ENCODE measurements at regions not wholly inside any gene's neighbourhood (a gene's known extent, or its start where the extent isn't known, plus 50 kb on each side); places are given as distances from the start of the nearest gene placed in this dataset.

DNA sequence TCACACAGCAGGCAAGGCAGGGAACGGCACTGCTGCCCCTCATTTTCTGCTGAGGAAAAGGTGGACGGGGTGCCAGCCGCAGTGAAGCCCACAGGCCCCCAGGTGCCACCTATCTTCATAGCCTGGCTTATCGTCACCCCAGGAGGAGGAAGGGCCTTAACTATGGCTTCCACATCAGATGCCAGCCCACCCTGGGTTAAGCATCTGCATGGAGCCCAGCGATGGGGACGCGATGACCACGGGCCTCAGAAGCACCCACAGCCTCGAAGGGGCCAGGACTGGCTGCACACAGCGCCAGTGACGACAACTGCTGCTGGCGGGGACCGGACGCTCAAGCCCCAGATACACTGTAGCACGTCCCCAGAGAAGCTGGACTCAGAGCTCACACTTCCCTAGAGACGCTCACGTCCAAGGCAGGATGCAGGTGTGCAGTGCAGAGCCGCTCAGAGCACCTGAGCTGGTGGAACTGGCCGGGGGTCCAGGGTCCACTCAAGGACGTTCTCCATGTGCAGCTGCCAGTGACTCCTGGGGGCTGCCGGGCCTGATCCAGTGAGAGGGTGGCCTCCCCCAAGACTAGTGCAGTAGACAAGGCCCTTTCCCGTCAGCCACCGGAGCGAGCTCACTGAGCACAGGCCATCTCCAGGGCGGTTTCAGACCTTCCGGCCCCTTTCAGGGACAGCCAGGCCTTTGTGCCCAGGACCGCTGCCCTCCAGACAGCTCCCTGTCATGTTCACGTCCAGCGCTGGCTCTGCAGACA, 83.0 kb downstream of the YTHDF1 start:
- no peak overlapping the region for H3K4me2 ChIP-seq
- H3K4me3 ChIP-seq = no peak overlapping the region
- 58% methylated on average over 20 of the region's 29 CpGs for WGBS (ENCODE audit: missing lambda C conversion rate)
- no peaks in the 10 kb centered on the region for H3K9me3 ChIP-seq
- no peak for DNase-seq (ENCODE audit: low read depth in 1 of 2, low spot score in 1 of 2)
- no peak overlapping the region for H3K27ac ChIP-seq
- CTCF ChIA-PET = interaction anchor here (0.8 to 2.0 kb wide), 3 partner anchors 9 to 77 kb away, joined by 3 to 7 read pairs (median 3); no protein-coding TSS in a partner anchor
- FAIRE-seq = no peak
- POLR2A ChIA-PET = no interaction called here
- TF ChIP-seq JUNB (IDR thresholded peaks at IDR 0.05) = no peak
- TF ChIP-seq HEYL (CRISPR knock-in tag; IDR thresholded peaks at IDR 0.05) = no peak
- TF ChIP-seq, protein P1, sequence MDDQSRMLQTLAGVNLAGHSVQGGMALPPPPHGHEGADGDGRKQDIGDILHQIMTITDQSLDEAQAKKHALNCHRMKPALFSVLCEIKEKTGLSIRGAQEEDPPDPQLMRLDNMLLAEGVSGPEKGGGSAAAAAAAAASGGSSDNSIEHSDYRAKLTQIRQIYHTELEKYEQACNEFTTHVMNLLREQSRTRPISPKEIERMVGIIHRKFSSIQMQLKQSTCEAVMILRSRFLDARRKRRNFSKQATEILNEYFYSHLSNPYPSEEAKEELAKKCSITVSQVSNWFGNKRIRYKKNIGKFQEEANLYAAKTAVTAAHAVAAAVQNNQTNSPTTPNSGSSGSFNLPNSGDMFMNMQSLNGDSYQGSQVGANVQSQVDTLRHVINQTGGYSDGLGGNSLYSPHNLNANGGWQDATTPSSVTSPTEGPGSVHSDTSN (IDR thresholded peaks at IDR 0.05) = no peak
- TF ChIP-seq POLR2AphosphoS2 (conservative IDR thresholded peaks at IDR 0.05; ENCODE audit: low read length) = no peak
- no peak for TF ChIP-seq PHF8 (IDR thresholded peaks at IDR 0.05; ENCODE audit: borderline replicate concordance, low read depth)
- TF ChIP-seq, protein P2, sequence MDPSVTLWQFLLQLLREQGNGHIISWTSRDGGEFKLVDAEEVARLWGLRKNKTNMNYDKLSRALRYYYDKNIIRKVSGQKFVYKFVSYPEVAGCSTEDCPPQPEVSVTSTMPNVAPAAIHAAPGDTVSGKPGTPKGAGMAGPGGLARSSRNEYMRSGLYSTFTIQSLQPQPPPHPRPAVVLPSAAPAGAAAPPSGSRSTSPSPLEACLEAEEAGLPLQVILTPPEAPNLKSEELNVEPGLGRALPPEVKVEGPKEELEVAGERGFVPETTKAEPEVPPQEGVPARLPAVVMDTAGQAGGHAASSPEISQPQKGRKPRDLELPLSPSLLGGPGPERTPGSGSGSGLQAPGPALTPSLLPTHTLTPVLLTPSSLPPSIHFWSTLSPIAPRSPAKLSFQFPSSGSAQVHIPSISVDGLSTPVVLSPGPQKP (IDR thresholded peaks at IDR 0.05; ENCODE audit: low read depth, low read length) = no peak
- no peak for TF ChIP-seq MAFK (IDR thresholded peaks at IDR 0.05; ENCODE audit: partially characterized antibody)
- no peak for TF ChIP-seq MAZ (IDR thresholded peaks at IDR 0.05; ENCODE audit: borderline replicate concordance, low read depth, low read length)
- no peak for TF ChIP-seq ATOH8 (CRISPR knock-in tag; IDR thresholded peaks at IDR 0.05; ENCODE audit: low read depth)
- no peak for TF ChIP-seq RFX5 (IDR thresholded peaks at IDR 0.05)
- no peak for TF ChIP-seq BHLHE40 (IDR thresholded peaks at IDR 0.05; ENCODE audit: low read depth, low read length)
- TF ChIP-seq REST (IDR thresholded peaks at IDR 0.05) = no peak
- no peak for TF ChIP-seq EHF (CRISPR knock-in tag; IDR thresholded peaks at IDR 0.05)
- TF ChIP-seq SMC3 (IDR thresholded peaks at IDR 0.05) = no peak
- TF ChIP-seq MAX (IDR thresholded peaks at IDR 0.05) = no peak
- no peak for TF ChIP-seq KDM1A (IDR thresholded peaks at IDR 0.05; ENCODE audit: low read depth)
- no peak for TF ChIP-seq ESRRA (IDR thresholded peaks at IDR 0.05; ENCODE audit: borderline replicate concordance, low read length)
- TF ChIP-seq, protein P3, sequence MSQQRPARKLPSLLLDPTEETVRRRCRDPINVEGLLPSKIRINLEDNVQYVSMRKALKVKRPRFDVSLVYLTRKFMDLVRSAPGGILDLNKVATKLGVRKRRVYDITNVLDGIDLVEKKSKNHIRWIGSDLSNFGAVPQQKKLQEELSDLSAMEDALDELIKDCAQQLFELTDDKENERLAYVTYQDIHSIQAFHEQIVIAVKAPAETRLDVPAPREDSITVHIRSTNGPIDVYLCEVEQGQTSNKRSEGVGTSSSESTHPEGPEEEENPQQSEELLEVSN (IDR thresholded peaks at IDR 0.05; ENCODE audit: borderline replicate concordance, low read depth) = no peak
- 0 out of 3 replicates have a peak, but pooled peaks cover 7% of the 10 kb centered on the region for H3K4me1 ChIP-seq
- peak in 1 of 2 experiments; percentile 37; a peak in 3 of 6 replicates for ATAC-seq
